Mammary epithelial cell (primary cell): ENCODE measurements at regions not wholly inside any gene's neighbourhood (a gene's known extent, or its start where the extent isn't known, plus 50 kb on each side); places are given as distances from the start of the nearest gene placed in this dataset.

ENCODE experiments used
- EZH2 ChIP-seq: IDR thresholded peaks from 2 replicates; pipeline ENCODE4 v1.6.1; 2012; ENCODE audit warnings: low read length, inconsistent platforms, borderline replicate concordance
- TF ChIP-seq, protein P1 (sequence below), 2 donors: IDR thresholded peaks in 1 of 2; conservative IDR thresholded peaks in 1 of 2; 2 replicates each; pipeline ENCODE4 v1.5.1; 2011 to 2012; ENCODE audit warnings: inconsistent platforms in 2 of 2, low read length in 2 of 2, mild to moderate bottlenecking in 2 of 2, control low read depth in 1 of 2, low read depth in 1 of 2; ENCODE audit not compliant: insufficient read depth in 1 of 2; ENCODE audit errors: extremely low read depth in 1 of 2

- TF ChIP-seq, protein P1, sequence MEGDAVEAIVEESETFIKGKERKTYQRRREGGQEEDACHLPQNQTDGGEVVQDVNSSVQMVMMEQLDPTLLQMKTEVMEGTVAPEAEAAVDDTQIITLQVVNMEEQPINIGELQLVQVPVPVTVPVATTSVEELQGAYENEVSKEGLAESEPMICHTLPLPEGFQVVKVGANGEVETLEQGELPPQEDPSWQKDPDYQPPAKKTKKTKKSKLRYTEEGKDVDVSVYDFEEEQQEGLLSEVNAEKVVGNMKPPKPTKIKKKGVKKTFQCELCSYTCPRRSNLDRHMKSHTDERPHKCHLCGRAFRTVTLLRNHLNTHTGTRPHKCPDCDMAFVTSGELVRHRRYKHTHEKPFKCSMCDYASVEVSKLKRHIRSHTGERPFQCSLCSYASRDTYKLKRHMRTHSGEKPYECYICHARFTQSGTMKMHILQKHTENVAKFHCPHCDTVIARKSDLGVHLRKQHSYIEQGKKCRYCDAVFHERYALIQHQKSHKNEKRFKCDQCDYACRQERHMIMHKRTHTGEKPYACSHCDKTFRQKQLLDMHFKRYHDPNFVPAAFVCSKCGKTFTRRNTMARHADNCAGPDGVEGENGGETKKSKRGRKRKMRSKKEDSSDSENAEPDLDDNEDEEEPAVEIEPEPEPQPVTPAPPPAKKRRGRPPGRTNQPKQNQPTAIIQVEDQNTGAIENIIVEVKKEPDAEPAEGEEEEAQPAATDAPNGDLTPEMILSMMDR (conservative IDR thresholded peaks at IDR 0.05 in 1 of 2, IDR thresholded peaks at IDR 0.05 in 1 of 2; ENCODE audit: extremely low read depth in 1 of 2, insufficient read depth in 1 of 2, low read depth in 1 of 2, low read length in 2 of 2) = no peak
- TF ChIP-seq EZH2 = no peak
Observed at GRCh38 chr5:114116981-114117380, 244.9 kb upstream of the KCNN2 start.
